Body of pancreas (tissue), 4 donors: ENCODE measurements at regions not wholly inside any gene's neighbourhood (a gene's known extent, or its start where the extent isn't known, plus 50 kb on each side); places are given as distances from the start of the nearest gene placed in this dataset.

Experiments used
- CTCF ChIP-seq, 7 experiments: fragments of 450-650 bp in 4 of 7; fragments of 200-600 bp in 3 of 7; sonication (generic) in 3 of 7; IDR thresholded peaks; one replicate each; pipeline ENCODE4 v1.5.1; 2016 to 2019; ENCODE audit warnings: antibody characterized with exemption in 7 of 7
- POLR2A ChIP-seq, 3 donors: fragments of 450-650 bp; IDR thresholded peaks; one replicate each; pipeline ENCODE4 v1.6.1; 2016; ENCODE audit warnings: antibody characterized with exemption in 3 of 3, mild to moderate bottlenecking in 2 of 3

DNA sequence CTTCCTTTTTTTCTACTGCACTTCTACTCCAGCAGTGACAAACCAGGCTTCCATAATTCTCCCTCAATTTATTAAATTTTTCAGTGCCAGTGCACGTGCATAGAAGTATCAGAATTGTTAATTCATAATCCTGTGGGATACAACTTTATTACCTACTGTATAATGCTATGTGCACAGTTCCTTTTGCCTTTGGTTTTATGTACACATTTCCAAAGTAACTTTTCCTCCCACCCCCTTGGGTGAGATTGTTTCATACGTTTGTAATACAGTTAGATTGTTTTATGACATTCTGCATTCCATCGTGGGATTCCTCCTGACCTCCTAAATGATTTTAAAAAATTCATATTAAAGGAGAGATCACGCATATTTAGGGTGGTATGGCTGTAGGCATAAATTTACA, 128.1 kb downstream of the TTC6 start:
- TF ChIP-seq CTCF (IDR thresholded peaks at IDR 0.05) (no peak), POLR2A (IDR thresholded peaks at IDR 0.05) (no peak)
